ENCODE measurements at regions not wholly inside any gene's neighbourhood (a gene's known extent, or its start where the extent isn't known, plus 50 kb on each side); places are given as distances from the start of the nearest gene placed in this dataset.
"Not testable (repeated sequence)": the region's sequence is repeated elsewhere in the genome, so short reads cannot be mapped to it uniquely, and the experiment has no call there.

GRCh38 chr14:71554959-71555612 lies 377.1 kb upstream of the RGS6 start:
- H3K4me3 Mint-ChIP-seq: no peak overlapping the region
- peaks cover 14% of the 10 kb centered on the region for H3K4me1 Mint-ChIP-seq
- peaks cover 6% of the 10 kb centered on the region for H3K36me3 Mint-ChIP-seq (ENCODE audit: low read depth)
- no peaks in the 10 kb centered on the region for H3K27me3 Mint-ChIP-seq (ENCODE audit: low read depth)
- H3K9me3 Mint-ChIP-seq: no peaks in the 10 kb centered on the region
- peak overlapping the region; percentile 1 to 75 (median 44) for H3K27ac Mint-ChIP-seq
- no peak for TF ChIP-seq CTCF (IDR thresholded peaks at IDR 0.05; ENCODE audit: unreplicated experiment in 3 of 3)

- peak overlapping the region; percentile 1 to 75 (median 44) for H3K27ac Mint-ChIP-seq
- peaks cover 6% of the 10 kb centered on the region for H3K36me3 Mint-ChIP-seq (ENCODE audit: low read depth)
- H3K27me3 Mint-ChIP-seq (ENCODE audit: low read depth): no peaks in the 10 kb centered on the region
- H3K9me3 Mint-ChIP-seq: no peaks in the 10 kb centered on the region
- peaks cover 13% of the 10 kb centered on the region for H3K4me1 Mint-ChIP-seq
- no peak overlapping the region for H3K4me3 Mint-ChIP-seq
- no peak for TF ChIP-seq CTCF (IDR thresholded peaks at IDR 0.05; ENCODE audit: unreplicated experiment in 3 of 3)
Observed at GRCh38 chr14:71555654-71556559, 376.3 kb upstream of the RGS6 start.

- Mint-ChIP-seq H3K27me3 (ENCODE audit: low read depth) (no peaks in the 10 kb centered on the region), H3K4me1 (peaks cover 7% of the 10 kb centered on the region), H3K9me3 (no peaks in the 10 kb centered on the region), H3K4me3 (no peak overlapping the region), H3K36me3 (ENCODE audit: low read depth) (peaks cover 6% of the 10 kb centered on the region), H3K27ac (no peak overlapping the region)
- TF ChIP-seq CTCF (IDR thresholded peaks at IDR 0.05; ENCODE audit: unreplicated experiment in 3 of 3): no peak
Observed at GRCh38 chr14:71556730-71557129, 375.5 kb upstream of the RGS6 start.

GRCh38 chr14:71557351-71557750 lies 374.9 kb upstream of the RGS6 start:
- no peak for TF ChIP-seq CTCF (IDR thresholded peaks at IDR 0.05; ENCODE audit: unreplicated experiment in 3 of 3)

GRCh38 chr14:71558943-71559342 lies 373.3 kb upstream of the RGS6 start:
- not testable (repeated sequence) for H3K4me1 Mint-ChIP-seq; H3K9me3 Mint-ChIP-seq; H3K27ac Mint-ChIP-seq; H3K27me3 Mint-ChIP-seq (ENCODE audit: low read depth); H3K36me3 Mint-ChIP-seq (ENCODE audit: low read depth); H3K4me3 Mint-ChIP-seq

More at GRCh38 chr14:71557351-71557750, 374.9 kb upstream of the RGS6 start:
- Mint-ChIP-seq H3K36me3 (ENCODE audit: low read depth) (peaks cover 6% of the 10 kb centered on the region), H3K4me1 (peaks cover 5% of the 10 kb centered on the region), H3K9me3 (no peaks in the 10 kb centered on the region), H3K27me3 (ENCODE audit: low read depth) (no peaks in the 10 kb centered on the region), H3K4me3 (no peak overlapping the region), H3K27ac (no peak overlapping the region)

GRCh38 chr14:71560751-71561150 lies 371.5 kb upstream of the RGS6 start:
- no peak overlapping the region for H3K27ac Mint-ChIP-seq
- H3K4me3 Mint-ChIP-seq: no peak overlapping the region

More at GRCh38 chr14:71560751-71561150, 371.5 kb upstream of the RGS6 start:
- H3K9me3 Mint-ChIP-seq: no peaks in the 10 kb centered on the region
- H3K4me1 Mint-ChIP-seq: no peaks in the 10 kb centered on the region
- no peaks in the 10 kb centered on the region for H3K36me3 Mint-ChIP-seq (ENCODE audit: low read depth)
- H3K27me3 Mint-ChIP-seq (ENCODE audit: low read depth): no peaks in the 10 kb centered on the region
- TF ChIP-seq CTCF (IDR thresholded peaks at IDR 0.05; ENCODE audit: unreplicated experiment in 3 of 3): no peak
